ENCODE measurements at regions not wholly inside any gene's neighbourhood (a gene's known extent, or its start where the extent isn't known, plus 50 kb on each side); places are given as distances from the start of the nearest gene placed in this dataset.

GRCh38 chr4:176406297-176406696 is 86.5 kb downstream of the SPCS3 start:
- Histone ChIP-seq H3K9me3 (ENCODE audit: insufficient read depth, low read depth) (no peaks in the 10 kb centered on the region), H2AFZ (no peak overlapping the region), H3K27ac (no peak overlapping the region), H3K79me2 (ENCODE audit: low read depth) (no peaks in the 10 kb centered on the region), H3K4me3 (no peak overlapping the region), H3K4me2 (no peak overlapping the region), H4K20me1 (ENCODE audit: insufficient read depth) (no peaks in the 10 kb centered on the region), H3K27me3 (ENCODE audit: insufficient read depth, low read depth) (no peaks in the 10 kb centered on the region), H3F3A (ENCODE audit: insufficient read depth, low read depth) (no peaks in the 10 kb centered on the region), H3K4me1 (replicated peaks; ENCODE audit: insufficient read depth) (no peaks in the 10 kb centered on the region), H3K9me2 (ENCODE audit: insufficient read depth) (no peaks in the 10 kb centered on the region), H3K36me3 (ENCODE audit: low read depth) (no peaks in the 10 kb centered on the region)
- CTCF ChIA-PET: no interaction called here
- no TSS peak for BruUV-seq (replicated peaks)
- no peak for DNase-seq
- POLR2A ChIA-PET (ENCODE audit: unreplicated experiment): no interaction called here
- intact Hi-C loops (cut with micrococcal nuclease; ENCODE audit: unreplicated experiment): no loop called here
- TF ChIP-seq EZH2 (IDR thresholded peaks at IDR 0.05; ENCODE audit: low read depth): no peak
- TF ChIP-seq CTCF (conservative IDR thresholded peaks at IDR 0.05): no peak

GRCh38 chr4:176406736-176407135 is 87.0 kb downstream of the SPCS3 start:
- DNase-seq: no peak
- no peak overlapping the region for H2AFZ ChIP-seq
- H3K4me3 ChIP-seq: no peak overlapping the region
- no peak for TF ChIP-seq CTCF (conservative IDR thresholded peaks at IDR 0.05)
- no peak for TF ChIP-seq EZH2 (IDR thresholded peaks at IDR 0.05; ENCODE audit: low read depth)
- no peak overlapping the region for H3K4me2 ChIP-seq
- intact Hi-C loops (cut with micrococcal nuclease; ENCODE audit: unreplicated experiment): no loop called here
- H3K27ac ChIP-seq: no peak overlapping the region
- ChIA-PET POLR2A (ENCODE audit: unreplicated experiment) (no interaction called here), CTCF (no interaction called here)
- BruUV-seq (replicated peaks): no TSS peak
- no peaks in the 10 kb centered on the region for H3K27me3 ChIP-seq (ENCODE audit: insufficient read depth, low read depth)
- H3K79me2 ChIP-seq (ENCODE audit: low read depth): no peaks in the 10 kb centered on the region
- no peaks in the 10 kb centered on the region for H3K9me2 ChIP-seq (ENCODE audit: insufficient read depth)
- no peaks in the 10 kb centered on the region for H3K4me1 ChIP-seq (replicated peaks; ENCODE audit: insufficient read depth)
- no peaks in the 10 kb centered on the region for H4K20me1 ChIP-seq (ENCODE audit: insufficient read depth)
- H3F3A ChIP-seq (ENCODE audit: insufficient read depth, low read depth): no peaks in the 10 kb centered on the region
- no peaks in the 10 kb centered on the region for H3K9me3 ChIP-seq (ENCODE audit: insufficient read depth, low read depth)
- no peaks in the 10 kb centered on the region for H3K36me3 ChIP-seq (ENCODE audit: low read depth)

GRCh38 chr4:176409627-176410026 is 89.9 kb downstream of the SPCS3 start:
- ChIA-PET POLR2A (ENCODE audit: unreplicated experiment) (no interaction called here), CTCF (no interaction called here)
- H3K4me3 ChIP-seq: no peak overlapping the region
- no TSS peak for BruUV-seq (replicated peaks)
- no peaks in the 10 kb centered on the region for H3K4me1 ChIP-seq (replicated peaks; ENCODE audit: insufficient read depth)
- H3K79me2 ChIP-seq (ENCODE audit: low read depth): no peaks in the 10 kb centered on the region
- H3K27me3 ChIP-seq (ENCODE audit: insufficient read depth, low read depth): no peaks in the 10 kb centered on the region
- no peaks in the 10 kb centered on the region for H4K20me1 ChIP-seq (ENCODE audit: insufficient read depth)
- no peaks in the 10 kb centered on the region for H3K9me2 ChIP-seq (ENCODE audit: insufficient read depth)
- TF ChIP-seq CTCF (conservative IDR thresholded peaks at IDR 0.05) (no peak), EZH2 (IDR thresholded peaks at IDR 0.05; ENCODE audit: low read depth) (no peak)
- no peak for DNase-seq
- H2AFZ ChIP-seq: no peak overlapping the region
- H3K4me2 ChIP-seq: no peak overlapping the region
- no peaks in the 10 kb centered on the region for H3K9me3 ChIP-seq (ENCODE audit: insufficient read depth, low read depth)
- H3K27ac ChIP-seq: no peak overlapping the region
- no peaks in the 10 kb centered on the region for H3F3A ChIP-seq (ENCODE audit: insufficient read depth, low read depth)
- H3K36me3 ChIP-seq (ENCODE audit: low read depth): no peaks in the 10 kb centered on the region
- intact Hi-C loops (cut with micrococcal nuclease; ENCODE audit: unreplicated experiment): no loop called here
